Head of caudate nucleus (tissue), 42 donors: ENCODE measurements at regions not wholly inside any gene's neighbourhood (a gene's known extent, or its start where the extent isn't known, plus 50 kb on each side); places are given as distances from the start of the nearest gene placed in this dataset.
"Not testable (repeated sequence)": the region's sequence is repeated elsewhere in the genome, so short reads cannot be mapped to it uniquely, and the experiment has no call there.

Experiments
- DNase-seq, 42 donors: peaks; one replicate each; pipeline versions ENCODE4 v3.0.0 to v3.0.0-alpha.2; 2020 to 2021; ENCODE audit warnings: mixed read lengths in 7 of 42
- intact Hi-C: fragments of 100-400 bp; cut with DNase I; formaldehyde crosslinking; loops from one replicate; pipeline ENCODE4 v1.15.0; 2022

DNA sequence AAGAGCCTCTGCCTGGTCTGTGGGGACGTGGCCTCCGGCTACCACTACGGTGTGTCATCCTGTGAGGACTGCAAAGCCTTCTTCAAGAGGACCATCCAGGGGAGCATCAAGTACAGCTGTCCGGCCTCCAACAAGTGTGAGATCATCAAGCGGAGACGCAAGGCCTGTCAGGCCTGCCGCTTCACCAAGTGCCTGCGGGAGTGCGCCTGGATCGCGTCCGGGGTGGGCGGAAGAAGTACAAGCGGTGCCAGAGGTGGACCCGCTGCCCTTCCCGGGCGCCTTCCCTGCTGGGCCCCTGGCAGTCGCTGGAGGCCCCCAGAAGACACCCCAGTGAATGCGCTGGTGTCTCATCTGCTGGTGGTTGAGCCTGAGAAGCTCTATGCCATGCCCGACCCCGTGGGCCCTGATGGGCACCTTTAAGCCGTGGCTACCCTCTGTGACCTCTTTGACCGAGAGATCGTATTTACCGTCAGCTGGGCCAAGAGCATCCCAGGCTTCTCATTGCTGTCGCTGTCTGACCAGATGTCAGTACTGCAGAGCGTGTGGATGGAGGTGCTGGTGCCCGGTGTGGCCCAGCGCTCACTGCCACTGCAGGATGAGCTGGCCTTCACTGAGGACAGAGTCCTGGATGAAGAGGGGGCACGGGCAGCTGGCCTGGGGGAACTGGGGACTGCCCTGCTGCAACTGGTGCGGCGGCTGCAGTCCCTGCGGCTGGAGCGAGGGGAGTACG is 84.3 kb downstream of the MRPL57 start:
- DNase-seq, intact Hi-C loops: not testable (repeated sequence)

DNA sequence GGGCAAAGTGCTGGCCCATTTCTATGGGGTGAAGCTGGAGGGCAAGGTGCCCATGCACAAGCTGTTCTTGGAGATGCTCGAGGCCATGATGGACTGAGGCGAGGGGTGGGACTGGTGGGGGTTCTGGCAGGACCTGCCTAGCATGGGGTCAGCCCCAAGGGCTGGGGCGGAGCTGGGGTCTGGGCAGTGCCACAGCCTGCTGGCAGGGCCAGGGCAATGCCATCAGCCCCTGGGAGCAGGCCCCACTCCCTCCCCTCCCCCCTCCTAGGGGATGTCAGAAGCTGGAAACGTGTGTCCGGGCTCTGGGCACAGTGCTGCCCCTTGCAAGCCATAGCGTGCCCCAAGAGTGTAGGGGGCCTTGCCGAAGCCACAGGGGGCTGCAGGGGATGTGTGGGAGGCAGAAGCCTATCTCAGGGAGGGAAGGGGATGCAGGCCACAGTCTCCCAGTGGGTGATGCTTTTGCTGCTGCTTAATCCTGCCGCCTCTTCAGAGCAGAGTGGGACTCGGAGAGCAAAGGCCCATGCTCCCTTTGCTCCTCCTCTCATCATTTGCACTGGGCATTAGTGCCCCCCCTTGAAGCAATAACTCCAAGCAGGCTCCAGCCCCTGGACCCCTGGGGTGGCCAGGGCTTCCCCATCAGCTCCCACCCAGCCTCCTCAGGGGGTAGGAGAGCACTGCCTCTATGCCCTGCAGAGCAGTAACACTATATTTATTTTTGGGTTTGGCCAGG is 85.2 kb downstream of the MRPL57 start:
- intact Hi-C loops, DNase-seq: not testable (repeated sequence)

DNA sequence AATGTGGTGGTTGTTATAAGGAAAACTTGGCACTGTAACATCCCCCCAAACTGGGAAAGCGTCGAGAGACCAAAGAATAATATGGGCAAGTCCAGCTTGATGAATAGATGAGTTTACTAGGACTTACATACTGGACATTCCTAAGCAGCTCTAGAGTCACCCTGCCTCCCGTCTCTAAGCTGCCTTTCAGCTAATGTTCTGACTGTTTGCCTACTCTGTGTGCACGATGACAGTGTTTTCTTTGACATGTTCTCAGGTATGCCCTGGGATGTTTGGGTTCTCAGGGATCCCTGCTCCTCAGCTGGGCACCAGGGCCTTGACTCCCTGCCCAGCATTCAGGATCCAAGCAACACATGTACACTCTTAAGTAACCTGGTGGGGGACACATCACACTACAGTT is 87.5 kb downstream of the MRPL57 start:
- intact Hi-C loops, DNase-seq: not testable (repeated sequence)

DNA sequence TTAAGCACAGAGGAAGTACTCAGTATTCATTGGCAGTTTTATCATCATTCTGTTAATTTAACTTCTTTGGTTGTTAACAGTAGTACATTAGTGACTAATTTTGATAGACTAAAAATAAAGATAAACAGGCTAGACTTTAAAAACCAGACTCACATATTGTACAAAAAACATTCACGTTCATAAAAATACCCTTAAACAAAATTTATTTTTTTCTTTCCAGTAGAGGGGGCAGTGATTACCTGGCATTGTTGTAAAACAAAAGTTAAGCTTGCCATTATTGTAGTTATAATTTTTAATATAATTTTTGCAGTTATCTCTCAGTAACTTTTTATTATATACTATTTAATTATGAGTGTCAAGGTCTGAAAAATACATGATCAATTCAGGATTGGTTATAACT is 92.0 kb downstream of the MRPL57 start:
- intact Hi-C loops, DNase-seq: not testable (repeated sequence)

DNA sequence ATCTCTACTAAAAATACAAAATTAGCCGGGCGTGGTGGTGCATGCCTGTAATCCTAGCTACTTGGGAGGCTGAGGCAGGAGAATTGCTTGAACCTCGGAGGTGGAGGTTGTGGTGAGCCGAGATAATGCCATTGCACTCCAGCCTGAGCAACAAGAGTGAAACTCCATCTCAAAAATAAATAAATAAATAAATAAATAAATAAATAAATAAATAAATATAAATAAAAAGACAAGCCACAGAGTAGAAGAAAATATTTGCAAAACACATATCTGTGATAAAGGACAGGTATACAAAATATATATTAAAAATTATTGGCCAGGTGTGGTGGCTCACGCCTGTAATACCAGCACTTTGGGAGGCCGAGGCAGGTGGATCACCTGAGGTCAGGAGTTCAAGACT is 96.0 kb downstream of the MRPL57 start:
- intact Hi-C loops, DNase-seq: not testable (repeated sequence)

DNA sequence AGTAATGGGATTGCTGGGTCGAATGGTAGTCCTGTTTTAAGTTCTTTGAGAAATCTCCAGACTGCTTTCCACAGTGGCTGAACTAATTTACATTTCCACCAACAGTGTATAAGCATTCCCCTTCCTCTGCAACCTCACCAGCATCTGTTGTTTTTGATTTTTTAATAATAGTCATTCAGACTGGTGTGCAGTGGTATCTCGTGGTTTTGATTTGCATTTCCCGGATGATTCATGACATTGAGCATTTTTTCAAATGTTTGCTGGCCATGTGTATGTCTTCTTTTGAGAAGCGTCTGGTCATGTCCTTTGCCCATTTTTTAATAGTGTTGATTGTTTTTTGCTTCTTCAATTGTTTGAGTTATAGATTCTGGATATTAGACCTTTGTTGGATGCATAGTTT is 98.0 kb downstream of the MRPL57 start:
- intact Hi-C loops, DNase-seq: not testable (repeated sequence)

DNA sequence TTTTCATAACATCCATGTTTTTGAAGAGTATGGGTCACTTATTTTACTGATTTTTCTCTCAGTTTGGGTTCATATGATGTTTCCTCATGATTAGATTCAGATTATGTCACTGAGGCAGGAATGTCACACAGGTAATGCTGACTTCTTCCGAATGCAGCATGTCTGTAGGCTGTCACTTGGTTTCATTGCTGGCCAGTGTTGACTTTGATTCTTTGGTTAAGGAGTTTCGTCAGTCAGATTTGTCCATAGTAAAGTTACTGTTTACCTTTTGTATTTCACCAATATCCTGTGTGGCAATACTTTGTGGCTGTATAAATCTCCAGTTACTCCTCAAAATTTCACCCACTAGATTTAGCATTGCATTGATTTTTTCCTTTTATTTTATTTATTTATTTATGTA is 105.6 kb downstream of the MRPL57 start:
- intact Hi-C loops: no loop called here
- no peak for DNase-seq

DNA sequence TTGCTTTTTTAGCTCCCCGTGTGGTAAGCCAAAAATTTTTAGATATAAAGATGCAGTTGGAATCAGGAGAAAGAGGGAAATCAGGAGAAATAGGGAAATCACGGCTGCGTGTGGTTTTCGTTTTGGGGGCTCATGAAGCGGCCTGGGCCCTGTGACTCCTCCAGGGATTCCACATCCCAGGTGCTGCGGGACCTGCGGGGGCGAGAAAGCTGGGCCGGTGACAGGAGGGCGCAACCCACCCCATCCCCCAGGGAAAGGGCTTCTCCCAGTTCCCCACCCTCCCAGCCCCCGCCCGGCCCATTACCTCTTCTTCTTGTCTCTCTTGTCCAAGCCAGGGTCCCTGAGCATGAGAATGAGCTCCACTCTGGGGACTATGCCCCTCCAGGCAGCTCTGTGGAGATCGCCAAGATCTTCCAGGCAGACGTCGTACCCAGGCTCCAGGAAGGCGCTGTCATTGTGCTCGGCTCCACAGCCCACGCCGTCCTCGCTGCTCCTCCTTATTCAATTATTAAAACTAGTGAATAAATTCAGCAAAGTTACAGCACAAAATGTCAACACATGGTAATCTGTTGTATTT is 111.0 kb downstream of the MRPL57 start:
- no peak for DNase-seq
- intact Hi-C loops: no loop called here

DNA sequence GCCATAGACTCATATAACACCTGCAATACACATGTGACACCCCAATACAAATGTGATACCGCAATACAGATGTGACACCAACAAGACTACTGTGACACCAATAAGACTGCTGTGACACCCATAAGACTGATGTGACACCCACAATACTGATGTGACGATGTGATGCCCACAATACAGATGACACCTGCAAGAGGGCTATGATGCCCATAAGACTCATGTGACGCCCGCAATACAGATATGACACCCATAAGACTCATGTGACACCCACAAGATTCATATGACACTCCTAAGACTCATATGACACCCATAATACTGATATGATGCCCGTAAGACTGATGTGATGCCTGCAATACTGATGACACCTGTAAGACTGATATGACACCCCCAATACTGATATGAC is 113.0 kb downstream of the MRPL57 start:
- intact Hi-C loops: no loop called here
- DNase-seq: no peak

DNA sequence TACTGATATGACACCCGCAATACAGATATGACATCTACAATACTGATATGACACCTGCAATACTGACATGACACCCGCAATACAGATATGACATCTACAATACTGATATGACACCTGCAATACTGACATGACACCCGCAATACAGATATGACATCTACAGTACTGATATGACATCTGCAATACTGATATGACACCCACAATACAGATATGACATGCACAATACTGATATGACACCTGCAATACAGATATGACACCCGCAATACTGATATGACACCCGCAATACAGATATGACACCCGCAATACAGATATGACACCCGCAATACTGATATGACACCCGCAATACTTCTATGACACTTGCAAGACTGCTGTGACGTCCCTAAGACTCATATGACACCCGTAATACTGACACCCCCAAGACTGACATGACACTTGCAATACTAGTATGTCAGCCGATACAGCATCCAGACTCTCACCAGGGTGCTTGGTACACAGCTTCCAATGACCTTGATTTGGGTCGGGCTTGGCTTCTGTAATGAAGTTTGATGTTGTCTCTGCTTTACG is 114.1 kb downstream of the MRPL57 start:
- intact Hi-C loops, DNase-seq: not testable (repeated sequence)

DNA sequence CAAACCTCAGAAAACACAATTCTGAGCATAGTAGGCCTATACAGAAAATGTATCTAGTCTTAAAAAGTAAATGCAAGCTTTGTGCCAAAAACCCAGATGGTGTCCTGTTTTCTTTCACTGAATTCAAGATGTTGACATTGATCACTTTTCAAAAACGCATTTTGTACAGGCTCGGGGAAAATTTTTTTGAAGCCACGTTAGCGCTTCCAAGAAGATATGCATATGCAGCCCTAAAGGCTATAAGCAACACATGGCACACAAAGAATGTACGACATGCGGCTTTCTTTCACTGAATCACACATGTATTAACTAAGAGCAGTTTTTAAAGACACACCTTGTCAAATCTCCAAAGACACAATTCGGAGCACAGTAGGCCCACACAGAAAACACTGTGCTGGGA is 115.4 kb downstream of the MRPL57 start:
- intact Hi-C loops: no loop called here
- no peak for DNase-seq

DNA sequence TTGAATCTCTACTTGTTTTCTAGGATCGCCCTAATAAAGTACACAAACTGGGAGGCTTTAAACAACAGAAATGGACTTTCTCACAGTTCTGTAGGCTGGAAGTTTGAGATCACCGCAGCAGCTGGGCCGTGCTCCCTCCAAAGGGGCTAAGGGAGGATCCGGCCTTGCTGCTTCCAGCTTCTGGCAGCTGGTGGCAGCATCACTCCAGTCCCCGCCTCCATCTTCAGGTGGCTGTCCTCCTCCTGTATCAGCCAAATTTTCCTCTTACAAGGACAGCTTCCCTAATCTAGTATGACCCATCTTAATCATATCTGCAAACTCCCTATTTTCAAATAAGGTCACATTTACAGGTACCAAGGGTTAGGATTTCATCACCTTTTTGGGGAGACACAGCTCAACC is 120.5 kb downstream of the MRPL57 start:
- intact Hi-C loops: loop anchor here (5.0 kb wide), 1 partner anchor 180 kb away; no protein-coding TSS in a partner anchor
- DNase-seq: peak; percentile 38 to 87 (median 70)

DNA sequence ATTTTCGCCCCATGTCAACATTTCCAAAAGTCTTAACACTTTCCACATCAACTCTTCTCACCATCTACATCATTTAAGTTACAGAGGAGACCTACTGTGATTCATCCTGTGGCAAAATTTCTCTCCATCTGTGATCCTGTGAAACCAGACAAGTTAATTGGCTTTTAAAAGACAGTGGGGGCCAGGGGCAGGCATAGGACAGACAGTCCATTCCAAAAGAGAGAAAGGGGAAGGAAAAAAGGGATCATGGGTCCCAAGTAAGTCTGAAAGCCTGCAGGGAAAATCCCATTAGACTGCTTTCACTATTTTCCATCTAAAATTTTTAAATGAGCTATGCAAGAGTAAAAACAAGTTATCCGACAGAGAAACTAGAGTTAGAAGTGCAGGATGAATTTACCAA is 121.0 kb downstream of the MRPL57 start:
- DNase-seq: peak in 2 of 42 donors; percentile 25 to 51
- intact Hi-C loops: loop anchor here (5.0 kb wide), 1 partner anchor 180 kb away; no protein-coding TSS in a partner anchor

DNA sequence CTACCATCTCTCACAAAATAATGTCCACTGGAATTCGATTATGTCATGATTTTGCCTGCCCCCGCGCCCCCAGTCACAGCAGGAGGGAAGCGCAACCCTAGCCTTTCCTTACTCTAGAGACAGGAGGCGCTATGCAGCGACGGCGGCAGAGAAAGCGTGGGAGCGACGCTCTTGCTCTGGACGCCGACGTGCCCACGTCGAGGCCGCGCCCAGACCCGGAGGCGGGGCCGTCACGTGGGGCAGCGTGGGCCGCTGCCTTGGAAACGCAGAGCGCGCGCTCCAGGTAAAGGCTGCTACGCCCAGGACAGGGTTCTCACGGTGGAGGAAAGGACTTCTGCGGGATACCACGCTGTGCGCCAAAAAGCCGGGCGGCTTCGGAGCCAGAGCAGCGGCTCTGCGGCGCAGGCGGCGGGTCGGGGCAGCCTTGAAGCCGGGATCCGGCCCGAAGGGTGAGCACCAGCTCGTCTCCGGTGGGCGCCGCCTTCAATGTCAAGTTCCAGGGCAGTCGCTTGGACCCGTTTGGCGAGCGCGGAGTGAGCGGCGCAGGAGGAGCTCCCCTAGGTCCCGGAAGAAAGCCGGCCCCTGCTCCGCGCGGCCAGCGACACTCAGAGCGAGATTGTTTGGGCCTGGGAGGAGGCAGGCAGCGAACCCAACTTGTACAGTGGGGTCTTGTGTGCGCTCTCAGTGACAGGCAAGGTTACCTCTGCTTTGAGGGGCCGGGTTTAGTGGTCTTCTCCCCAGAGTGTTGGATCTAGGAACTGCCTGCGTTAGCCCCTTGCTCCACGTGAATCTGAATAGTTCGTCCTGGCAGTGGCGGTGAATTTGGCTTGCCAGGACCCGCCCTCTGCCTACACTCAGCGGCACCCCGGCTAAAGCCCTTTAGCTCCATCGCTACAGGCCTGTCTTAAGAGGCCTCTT is 121.7 kb downstream of the MRPL57 start:
- peak; percentile 62 to 95 (median 90) for DNase-seq
- intact Hi-C loops: loop anchor here (5.0 kb wide), 1 partner anchor 179 kb away; no protein-coding TSS in a partner anchor

DNA sequence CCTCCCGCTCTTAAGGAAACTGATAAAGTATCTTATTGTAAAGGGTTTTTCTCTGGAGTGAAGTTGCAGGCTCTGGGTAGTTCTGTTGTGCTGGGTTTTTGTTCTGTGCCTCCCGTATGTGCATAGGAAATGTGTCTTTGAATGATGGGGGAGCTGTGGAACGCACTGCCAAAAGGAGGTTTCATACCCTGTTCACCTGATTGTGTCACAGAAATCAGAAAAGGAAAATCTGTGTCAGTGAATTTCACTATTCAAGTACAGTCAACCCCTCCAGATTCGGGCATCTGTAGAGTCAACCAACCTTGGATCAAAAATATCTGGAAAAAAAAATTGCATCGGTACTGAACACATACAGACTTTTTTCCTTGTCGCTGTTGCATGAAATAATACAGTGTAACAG is 127.8 kb downstream of the MRPL57 start:
- no peak for DNase-seq
- intact Hi-C loops: no loop called here

DNA sequence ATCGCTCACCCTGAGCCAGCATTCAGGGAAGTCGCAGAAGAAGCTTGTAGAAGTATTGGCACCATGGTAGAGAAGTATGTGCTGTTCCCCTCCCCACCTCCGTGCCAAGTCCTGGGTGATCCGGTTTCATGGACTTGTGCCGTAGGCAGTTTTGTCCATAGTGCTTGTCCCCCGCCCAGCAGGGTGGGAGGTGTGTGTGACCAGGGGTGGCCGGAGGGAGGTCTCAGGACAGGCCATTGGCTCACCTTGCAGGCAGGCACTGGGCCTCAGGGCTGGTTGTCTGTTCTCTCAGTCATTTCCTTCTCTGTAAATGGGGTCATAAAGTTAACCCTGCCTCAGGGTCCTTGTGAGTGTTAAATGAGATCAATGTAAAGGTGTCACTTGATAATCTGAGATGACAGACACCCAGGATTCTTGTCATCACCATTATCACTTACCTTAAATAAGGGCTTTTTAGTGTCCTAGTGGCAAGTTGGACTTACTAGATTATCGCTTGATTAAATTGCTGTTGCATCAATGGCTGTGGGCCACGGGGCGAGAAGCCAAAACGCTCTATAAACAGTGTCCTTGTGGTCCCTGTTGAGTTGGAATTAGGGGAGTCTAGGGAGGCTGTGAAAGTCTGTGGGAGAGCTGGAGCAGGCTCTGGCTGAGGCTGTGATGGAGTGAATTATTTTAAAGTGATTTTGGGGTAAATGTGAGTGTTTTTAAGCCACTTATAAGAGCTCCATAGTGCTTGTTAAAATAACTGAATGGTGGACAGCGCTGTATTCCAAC is 130.0 kb downstream of the MRPL57 start:
- DNase-seq, intact Hi-C loops: not testable (repeated sequence)

DNA sequence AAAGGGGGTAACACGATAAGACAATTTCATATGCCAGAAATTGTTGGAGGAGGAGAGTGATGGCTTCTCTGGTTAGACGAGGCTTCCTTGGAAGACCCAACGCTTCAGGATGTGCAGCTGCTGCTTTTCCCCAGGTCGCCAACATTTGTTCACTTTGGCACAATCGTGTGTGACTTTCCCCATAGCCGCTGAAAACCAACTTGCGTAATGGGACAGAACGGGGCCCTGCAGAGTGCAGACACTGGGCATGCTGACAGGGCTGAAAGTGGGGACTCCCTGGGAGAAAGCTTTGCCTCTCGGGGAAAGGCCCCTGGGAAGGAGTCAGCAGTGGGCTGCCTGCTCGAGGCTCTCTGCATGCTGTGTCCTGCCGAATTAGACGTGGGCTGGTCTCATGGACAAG is 130.7 kb downstream of the MRPL57 start:
- intact Hi-C loops, DNase-seq: not testable (repeated sequence)

DNA sequence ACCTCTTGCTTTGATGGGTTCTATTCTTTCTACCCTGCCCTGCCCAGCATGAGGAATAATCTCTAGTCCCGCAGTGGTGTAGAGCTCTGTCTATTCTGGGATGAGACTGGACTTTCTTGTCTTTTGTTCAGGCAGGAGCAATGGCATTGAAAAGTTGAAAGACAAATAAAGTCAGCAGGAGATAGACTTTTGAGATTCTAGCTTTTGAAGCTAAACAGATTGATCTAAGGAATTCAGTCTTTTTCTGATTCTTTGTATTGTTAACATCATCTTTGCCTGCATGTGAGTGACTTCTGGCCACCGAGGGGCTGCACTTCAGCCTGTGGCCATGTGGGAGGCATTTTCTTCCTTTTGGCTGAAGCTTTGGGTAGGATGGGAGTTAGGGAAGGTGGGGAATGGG is 132.4 kb downstream of the MRPL57 start:
- no peak for DNase-seq
- intact Hi-C loops: no loop called here
